Omental fat pad (tissue), 3 donors: ENCODE measurements at regions not wholly inside any gene's neighbourhood (a gene's known extent, or its start where the extent isn't known, plus 50 kb on each side); places are given as distances from the start of the nearest gene placed in this dataset. TPM values are rescaled to one million over a fixed set of nuclear protein-coding genes. Genes with fewer than 3 reads are reported as not detected.

Experiments used
- ATAC-seq: fragments of 150-250 bp; one replicate; pipeline ENCODE4 v1.9.1; 2016; ENCODE audit warnings: mild to moderate bottlenecking, moderate library complexity; ENCODE audit not compliant: low FRiP score
- DNase-seq: peaks from one replicate; pipeline ENCODE4 v3.0.0-alpha.2; 2019; ENCODE audit warnings: low spot score
- small RNA-seq: library from RNA; depleted of rRNA; stranded (forward); fragments of <200 nt; gene quantifications from one replicate; pipeline ENCODE3, GENCODE V24; 2016
- TF ChIP-seq, protein P1 (sequence below), 3 donors: fragments of 450-650 bp; IDR thresholded peaks; one replicate each; pipeline ENCODE4 v1.5.1; 2016 to 2017; ENCODE audit warnings: antibody characterized with exemption in 3 of 3, mild to moderate bottlenecking in 3 of 3, moderate library complexity in 2 of 3

GRCh38 chr12:40622246-40622838 is 69.9 kb upstream of the CNTN1 start:
- ATAC-seq (peak; percentile 48), DNase-seq (peak; percentile 76)
- TF ChIP-seq, protein P1, sequence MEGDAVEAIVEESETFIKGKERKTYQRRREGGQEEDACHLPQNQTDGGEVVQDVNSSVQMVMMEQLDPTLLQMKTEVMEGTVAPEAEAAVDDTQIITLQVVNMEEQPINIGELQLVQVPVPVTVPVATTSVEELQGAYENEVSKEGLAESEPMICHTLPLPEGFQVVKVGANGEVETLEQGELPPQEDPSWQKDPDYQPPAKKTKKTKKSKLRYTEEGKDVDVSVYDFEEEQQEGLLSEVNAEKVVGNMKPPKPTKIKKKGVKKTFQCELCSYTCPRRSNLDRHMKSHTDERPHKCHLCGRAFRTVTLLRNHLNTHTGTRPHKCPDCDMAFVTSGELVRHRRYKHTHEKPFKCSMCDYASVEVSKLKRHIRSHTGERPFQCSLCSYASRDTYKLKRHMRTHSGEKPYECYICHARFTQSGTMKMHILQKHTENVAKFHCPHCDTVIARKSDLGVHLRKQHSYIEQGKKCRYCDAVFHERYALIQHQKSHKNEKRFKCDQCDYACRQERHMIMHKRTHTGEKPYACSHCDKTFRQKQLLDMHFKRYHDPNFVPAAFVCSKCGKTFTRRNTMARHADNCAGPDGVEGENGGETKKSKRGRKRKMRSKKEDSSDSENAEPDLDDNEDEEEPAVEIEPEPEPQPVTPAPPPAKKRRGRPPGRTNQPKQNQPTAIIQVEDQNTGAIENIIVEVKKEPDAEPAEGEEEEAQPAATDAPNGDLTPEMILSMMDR (IDR thresholded peaks at IDR 0.05), result no peak

- ATAC-seq, result no peak
Measured at GRCh38 chr12:40632171-40632570, 60.1 kb upstream of the CNTN1 start.

GRCh38 chr12:40632933-40633332 is 59.3 kb upstream of the CNTN1 start:
- DNase-seq (no peak), ATAC-seq (no peak)
- TF ChIP-seq, protein P1 (IDR thresholded peaks at IDR 0.05), result no peak

More at GRCh38 chr12:40632171-40632570, 60.1 kb upstream of the CNTN1 start:
- TF ChIP-seq, protein P1 (IDR thresholded peaks at IDR 0.05), result no peak
- no peak for DNase-seq

GRCh38 chr12:40634517-40635131 is 57.6 kb upstream of the CNTN1 start:
- TF ChIP-seq, protein P1 (IDR thresholded peaks at IDR 0.05), result no peak
- ATAC-seq (no peak), DNase-seq (no peak)

DNA sequence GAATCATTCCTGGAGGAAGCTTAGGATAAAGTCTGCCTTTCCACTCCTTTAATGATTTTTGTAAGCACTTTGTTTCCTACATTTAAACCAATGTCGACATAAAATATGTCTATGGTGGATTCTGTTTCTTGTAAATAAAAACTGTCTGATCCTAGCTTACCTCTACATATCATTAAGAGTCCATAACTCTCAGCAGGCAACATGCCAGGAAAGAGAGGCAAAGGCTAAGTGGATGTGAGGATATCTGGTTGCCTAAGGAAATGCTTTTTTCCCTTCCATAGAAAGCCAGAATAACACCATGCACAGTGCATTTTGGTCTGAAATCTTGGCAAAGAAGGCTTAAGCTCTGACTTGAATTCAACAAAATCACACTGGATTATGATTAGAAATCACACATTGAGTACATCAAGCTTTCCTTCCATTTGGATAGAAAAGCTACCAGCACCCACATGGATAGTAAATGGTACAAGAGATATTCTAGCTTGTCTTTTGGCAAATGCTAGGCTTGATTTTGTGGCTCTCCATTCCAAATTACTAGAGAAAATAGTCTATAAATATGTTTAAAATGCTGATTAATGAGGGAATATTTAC is 57.0 kb upstream of the CNTN1 start:
- no peak for DNase-seq
- ATAC-seq, result no peak
- TF ChIP-seq, protein P1 (IDR thresholded peaks at IDR 0.05), result no peak

Small RNAs in the stretch of these regions (small RNA-seq; reads per million reads assigned to genes)
- gene RNU6-713P, result not detected
